Fibroblast of the aortic adventitia (primary cell): ENCODE measurements at regions not wholly inside any gene's neighbourhood (a gene's known extent, or its start where the extent isn't known, plus 50 kb on each side); places are given as distances from the start of the nearest gene placed in this dataset.
A peak's percentile ranks its signal among the peaks of the same experiment; 100 is the strongest.
"Not testable (repeated sequence)": the region's sequence is repeated elsewhere in the genome, so short reads cannot be mapped to it uniquely, and the experiment has no call there.

Source experiments
- DNase-seq: peaks from one replicate; pipeline ENCODE4 v3.0.0-alpha.2; 2010; ENCODE audit warnings: low read depth
- H3K4me3 ChIP-seq: 2 replicates; pipeline ENCODE4 v1.5.1; 2011; ENCODE audit warnings: low read depth, mild to moderate bottlenecking, control low read depth, low read length, moderate library complexity
- TF ChIP-seq, protein P1 (sequence below): IDR thresholded peaks from 2 replicates; pipeline ENCODE4 v1.5.1; 2011; ENCODE audit warnings: mild to moderate bottlenecking, low read length, control low read depth, inconsistent platforms; ENCODE audit not compliant: insufficient read depth

DNA sequence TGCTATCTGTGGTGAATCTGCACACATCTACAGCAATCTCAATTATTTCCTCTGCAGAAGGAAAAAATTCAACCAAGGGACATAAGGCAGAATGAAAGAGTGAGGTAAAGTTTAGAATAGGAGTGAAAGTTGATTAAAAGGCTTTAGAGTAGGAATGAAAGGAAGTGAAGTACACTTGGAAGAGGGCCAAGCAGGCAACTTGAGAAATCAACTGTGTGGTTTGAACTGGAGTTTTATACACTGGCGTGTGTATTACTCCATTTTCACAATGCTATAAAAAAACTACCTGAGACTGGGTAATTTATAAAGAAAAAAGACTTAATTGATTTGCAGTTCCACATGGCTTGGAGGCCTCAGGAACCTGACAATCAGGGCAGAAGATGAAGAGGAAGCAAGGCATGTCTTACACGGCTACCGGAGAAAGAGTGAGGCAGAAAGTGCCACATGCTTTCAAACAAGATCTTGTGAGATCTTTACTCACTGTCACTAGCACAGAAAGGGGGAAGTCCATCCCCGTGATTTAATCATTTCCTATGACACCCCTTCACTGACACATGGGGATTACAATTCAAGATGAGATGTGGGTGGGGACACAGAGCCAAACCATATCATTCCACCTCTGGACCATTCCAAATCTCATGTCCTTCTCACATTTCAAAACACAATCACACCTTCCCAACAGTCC is 234.8 kb downstream of the IL15 start:
- peak; percentile 24 for DNase-seq
- TF ChIP-seq, protein P1, sequence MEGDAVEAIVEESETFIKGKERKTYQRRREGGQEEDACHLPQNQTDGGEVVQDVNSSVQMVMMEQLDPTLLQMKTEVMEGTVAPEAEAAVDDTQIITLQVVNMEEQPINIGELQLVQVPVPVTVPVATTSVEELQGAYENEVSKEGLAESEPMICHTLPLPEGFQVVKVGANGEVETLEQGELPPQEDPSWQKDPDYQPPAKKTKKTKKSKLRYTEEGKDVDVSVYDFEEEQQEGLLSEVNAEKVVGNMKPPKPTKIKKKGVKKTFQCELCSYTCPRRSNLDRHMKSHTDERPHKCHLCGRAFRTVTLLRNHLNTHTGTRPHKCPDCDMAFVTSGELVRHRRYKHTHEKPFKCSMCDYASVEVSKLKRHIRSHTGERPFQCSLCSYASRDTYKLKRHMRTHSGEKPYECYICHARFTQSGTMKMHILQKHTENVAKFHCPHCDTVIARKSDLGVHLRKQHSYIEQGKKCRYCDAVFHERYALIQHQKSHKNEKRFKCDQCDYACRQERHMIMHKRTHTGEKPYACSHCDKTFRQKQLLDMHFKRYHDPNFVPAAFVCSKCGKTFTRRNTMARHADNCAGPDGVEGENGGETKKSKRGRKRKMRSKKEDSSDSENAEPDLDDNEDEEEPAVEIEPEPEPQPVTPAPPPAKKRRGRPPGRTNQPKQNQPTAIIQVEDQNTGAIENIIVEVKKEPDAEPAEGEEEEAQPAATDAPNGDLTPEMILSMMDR = no peak

GRCh38 chr4:141882650-141883049 is 246.3 kb downstream of the IL15 start:
- H3K4me3 ChIP-seq, DNase-seq: not testable (repeated sequence)

More for the DNA sequence above, 234.8 kb downstream of the IL15 start:
- no peak overlapping the region for H3K4me3 ChIP-seq

- TF ChIP-seq, protein P1 = no peak
- DNase-seq = no peak
- no peak overlapping the region for H3K4me3 ChIP-seq
Observed at GRCh38 chr4:141884070-141884469, 247.7 kb downstream of the IL15 start.

GRCh38 chr4:141885112-141885511 is 248.7 kb downstream of the IL15 start:
- H3K4me3 ChIP-seq = no peak overlapping the region
- TF ChIP-seq, protein P1 = no peak
- DNase-seq = no peak

- DNase-seq = peak; percentile 59
- TF ChIP-seq, protein P1 = no peak
- H3K4me3 ChIP-seq = no peak overlapping the region
Observed at GRCh38 chr4:141890279-141890678, 253.9 kb downstream of the IL15 start.

- no peak overlapping the region for H3K4me3 ChIP-seq
- no peak for DNase-seq
- TF ChIP-seq, protein P1 = no peak
Observed at GRCh38 chr4:141891260-141892120, 255.1 kb downstream of the IL15 start.

DNA sequence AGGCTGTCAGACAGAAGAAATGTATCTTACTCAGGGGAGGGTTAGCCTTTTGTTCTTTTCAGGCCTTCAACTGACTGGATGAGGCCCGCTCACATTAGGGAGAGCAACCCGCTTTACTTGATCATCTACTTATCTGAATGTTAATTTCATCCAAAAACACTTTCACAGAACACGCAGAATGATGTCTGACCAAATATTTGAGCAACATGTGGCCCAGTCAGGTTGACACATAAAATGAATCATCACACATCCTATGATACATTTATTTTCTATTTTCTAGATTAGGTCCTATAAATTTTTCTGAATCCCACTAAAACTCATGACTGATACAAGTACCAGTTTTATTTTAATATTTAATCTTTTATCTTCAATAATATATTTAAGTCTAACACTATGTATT is 260.3 kb downstream of the IL15 start:
- TF ChIP-seq, protein P1 = no peak
- no peak overlapping the region for H3K4me3 ChIP-seq
- no peak for DNase-seq
